ENCODE measurements at regions not wholly inside any gene's neighbourhood (a gene's known extent, or its start where the extent isn't known, plus 50 kb on each side); places are given as distances from the start of the nearest gene placed in this dataset.

DNA sequence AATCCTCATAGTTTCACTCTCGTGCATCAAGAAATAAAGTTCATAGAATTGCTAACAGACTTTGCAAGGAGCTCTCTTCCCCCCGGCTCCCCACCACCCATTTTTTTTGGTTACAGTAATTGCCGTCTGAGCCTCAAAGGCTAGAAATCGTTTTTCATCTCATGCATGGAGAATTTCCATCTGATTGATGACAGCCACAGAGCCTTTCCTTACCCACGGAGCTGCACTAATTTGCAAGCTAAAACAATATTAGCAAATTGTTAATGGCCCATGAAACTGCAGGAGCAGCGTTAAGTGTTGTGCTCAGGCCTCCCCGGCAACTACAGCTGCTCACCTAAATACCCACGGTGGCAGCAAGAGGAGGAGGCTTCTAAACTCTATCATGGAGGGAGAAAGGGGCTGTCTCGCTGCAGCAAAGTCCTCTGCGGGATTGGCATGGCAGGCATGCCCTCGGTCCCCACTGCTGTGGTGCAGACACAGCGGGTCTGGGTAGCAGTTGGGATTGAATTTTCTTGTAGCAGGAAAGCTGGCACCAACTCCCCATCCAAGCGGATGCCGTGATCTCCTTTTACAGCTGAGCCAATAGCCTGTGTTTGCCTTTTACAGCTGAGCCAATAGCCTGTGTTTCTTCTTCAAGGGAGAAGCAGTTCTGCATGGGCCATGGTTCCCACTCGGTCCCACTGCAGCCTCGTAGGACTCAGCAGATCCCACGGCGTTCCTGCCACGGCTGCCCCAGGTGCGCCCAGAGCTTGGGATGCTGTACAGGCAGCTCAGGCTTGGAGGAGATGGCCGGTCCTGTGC lies 412.3 kb downstream of the BRD1 start:
- DNase-seq (ENCODE audit: low read depth): no peak
- TF ChIP-seq, protein P1, sequence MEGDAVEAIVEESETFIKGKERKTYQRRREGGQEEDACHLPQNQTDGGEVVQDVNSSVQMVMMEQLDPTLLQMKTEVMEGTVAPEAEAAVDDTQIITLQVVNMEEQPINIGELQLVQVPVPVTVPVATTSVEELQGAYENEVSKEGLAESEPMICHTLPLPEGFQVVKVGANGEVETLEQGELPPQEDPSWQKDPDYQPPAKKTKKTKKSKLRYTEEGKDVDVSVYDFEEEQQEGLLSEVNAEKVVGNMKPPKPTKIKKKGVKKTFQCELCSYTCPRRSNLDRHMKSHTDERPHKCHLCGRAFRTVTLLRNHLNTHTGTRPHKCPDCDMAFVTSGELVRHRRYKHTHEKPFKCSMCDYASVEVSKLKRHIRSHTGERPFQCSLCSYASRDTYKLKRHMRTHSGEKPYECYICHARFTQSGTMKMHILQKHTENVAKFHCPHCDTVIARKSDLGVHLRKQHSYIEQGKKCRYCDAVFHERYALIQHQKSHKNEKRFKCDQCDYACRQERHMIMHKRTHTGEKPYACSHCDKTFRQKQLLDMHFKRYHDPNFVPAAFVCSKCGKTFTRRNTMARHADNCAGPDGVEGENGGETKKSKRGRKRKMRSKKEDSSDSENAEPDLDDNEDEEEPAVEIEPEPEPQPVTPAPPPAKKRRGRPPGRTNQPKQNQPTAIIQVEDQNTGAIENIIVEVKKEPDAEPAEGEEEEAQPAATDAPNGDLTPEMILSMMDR (IDR thresholded peaks at IDR 0.05; ENCODE audit: control insufficient read depth, insufficient read depth, low read depth, low read length, missing control alignments): no peak
- no peak overlapping the region for H3K4me3 ChIP-seq (ENCODE audit: control insufficient read depth, low read depth, low read length)

GRCh38 chr22:49413551-49413950 lies 414.1 kb downstream of the BRD1 start:
- no peak for DNase-seq (ENCODE audit: low read depth)
- TF ChIP-seq, protein P1 (IDR thresholded peaks at IDR 0.05; ENCODE audit: control insufficient read depth, insufficient read depth, low read depth, low read length, missing control alignments): no peak
- no peak overlapping the region for H3K4me3 ChIP-seq (ENCODE audit: control insufficient read depth, low read depth, low read length)

- TF ChIP-seq, protein P1 (IDR thresholded peaks at IDR 0.05; ENCODE audit: control insufficient read depth, insufficient read depth, low read depth, low read length, missing control alignments): no peak
- no peak for DNase-seq (ENCODE audit: low read depth)
- H3K4me3 ChIP-seq (ENCODE audit: control insufficient read depth, low read depth, low read length): no peak overlapping the region
Measured at GRCh38 chr22:49413146-49413545, 414.5 kb downstream of the BRD1 start.

- TF ChIP-seq, protein P1 (IDR thresholded peaks at IDR 0.05; ENCODE audit: control insufficient read depth, insufficient read depth, low read depth, low read length, missing control alignments): no peak
- no peak overlapping the region for H3K4me3 ChIP-seq (ENCODE audit: control insufficient read depth, low read depth, low read length)
- no peak for DNase-seq (ENCODE audit: low read depth)
Measured at GRCh38 chr22:49412236-49412635, 415.4 kb downstream of the BRD1 start.

DNA sequence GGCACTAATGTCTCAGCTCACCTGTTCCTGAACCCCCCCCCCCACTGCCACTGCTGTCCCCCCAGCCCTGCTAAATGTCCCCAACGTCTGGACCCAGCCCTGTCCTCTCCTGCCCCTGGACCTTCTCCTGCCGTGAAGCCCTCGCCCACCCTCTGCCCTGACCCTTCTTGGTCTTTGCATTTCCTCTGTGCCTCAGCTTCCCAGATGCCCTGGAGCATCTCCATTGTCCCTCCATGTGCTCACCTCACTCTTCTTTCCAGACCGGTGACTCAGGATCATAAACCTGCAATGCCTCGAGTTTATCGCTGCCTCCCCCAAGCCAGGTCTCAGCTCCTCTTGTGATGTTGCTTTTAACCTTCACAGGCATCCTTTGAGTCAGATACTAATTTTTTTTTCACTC lies 416.4 kb downstream of the BRD1 start:
- TF ChIP-seq, protein P1 (IDR thresholded peaks at IDR 0.05; ENCODE audit: control insufficient read depth, insufficient read depth, low read depth, low read length, missing control alignments): no peak
- DNase-seq (ENCODE audit: low read depth): no peak

GRCh38 chr22:49408102-49408836 lies 419.4 kb downstream of the BRD1 start:
- no peak overlapping the region for H3K4me3 ChIP-seq (ENCODE audit: control insufficient read depth, low read depth, low read length)
- TF ChIP-seq, protein P1 (IDR thresholded peaks at IDR 0.05; ENCODE audit: control insufficient read depth, insufficient read depth, low read depth, low read length, missing control alignments): no peak
- no peak for DNase-seq (ENCODE audit: low read depth)

More for the DNA sequence above, 416.4 kb downstream of the BRD1 start:
- no peak overlapping the region for H3K4me3 ChIP-seq (ENCODE audit: control insufficient read depth, low read depth, low read length)

Measured in AG09309 (cell line).